Spleen (tissue), 7 donors: ENCODE measurements at regions not wholly inside any gene's neighbourhood (a gene's known extent, or its start where the extent isn't known, plus 50 kb on each side); places are given as distances from the start of the nearest gene placed in this dataset.

ENCODE experiments used
- CTCF ChIP-seq, 11 experiments: fragments of 200-600 bp in 7 of 11; fragments of 450-650 bp in 4 of 11; sonication (generic) in 4 of 11; IDR thresholded peaks in 8 of 11; conservative IDR thresholded peaks in 3 of 11; 1 replicate in 7 of 11; 2 replicates in 4 of 11; pipeline versions ENCODE4 v1.4.0 to v1.8.0; 2016 to 2021; ENCODE audit warnings: antibody characterized with exemption in 11 of 11, inconsistent platforms in 4 of 11, mild to moderate bottlenecking in 1 of 11
- POLR2A ChIP-seq, 3 donors: fragments of 450-650 bp; IDR thresholded peaks; one replicate each; pipeline ENCODE4 v1.5.1; 2017; ENCODE audit warnings: antibody characterized with exemption in 3 of 3, mild to moderate bottlenecking in 1 of 3
- POLR2AphosphoS5 ChIP-seq, 3 donors: sonication (generic); formaldehyde crosslinking; IDR thresholded peaks; one replicate each; pipeline ENCODE4 v1.5.1; 2017; ENCODE audit warnings: antibody characterized with exemption in 3 of 3
- donor health status: DM: no; HTN: no; CAD: no; lungs with moderate emphysema.
- donor health status: DM: no; HTN: no; CAD: no.
- donor health status: DM: no; HTN: no; CAD: no.

GRCh38 chr7:71026680-71027079 lies 105.3 kb upstream of the GALNT17 start:
- TF ChIP-seq POLR2A (IDR thresholded peaks at IDR 0.05), result no peak
- TF ChIP-seq POLR2AphosphoS5 (IDR thresholded peaks at IDR 0.05), result no peak
- no peak for TF ChIP-seq CTCF (IDR thresholded peaks at IDR 0.05 in 8 of 11, conservative IDR thresholded peaks at IDR 0.05 in 3 of 11)
